T-helper 2 cell treated with Interferon-gamma antibody and Interleukin-4, amounts not matched to agents 5 μg/mL and 100 μg/mL, for 36 hours (primary cell): ENCODE measurements at regions not wholly inside any gene's neighbourhood (a gene's known extent, or its start where the extent isn't known, plus 50 kb on each side); places are given as distances from the start of the nearest gene placed in this dataset.

Experiments used
- DNase-seq: peaks from one replicate; pipeline ENCODE4 v3.0.0; 2021; ENCODE audit warnings: low spot score
- H3K27ac Mint-ChIP-seq: one replicate; pipeline ENCODE4 v1.8.0; 2021; ENCODE audit warnings: mild to moderate bottlenecking, mixed read lengths
- H3K27me3 Mint-ChIP-seq: one replicate; pipeline ENCODE4 v1.8.0; 2021; ENCODE audit warnings: low read depth, mixed read lengths
- H3K36me3 Mint-ChIP-seq: one replicate; pipeline ENCODE4 v1.8.0; 2021; ENCODE audit warnings: low read depth, mixed read lengths
- H3K4me1 Mint-ChIP-seq: one replicate; pipeline ENCODE4 v1.8.0; 2021; ENCODE audit warnings: low read depth, mixed read lengths
- H3K4me3 Mint-ChIP-seq: one replicate; pipeline ENCODE4 v1.8.0; 2022; ENCODE audit warnings: mild to moderate bottlenecking, moderate library complexity, mixed read lengths
- H3K9me3 Mint-ChIP-seq: one replicate; pipeline ENCODE4 v1.8.0; 2021; ENCODE audit warnings: mixed read lengths

DNA sequence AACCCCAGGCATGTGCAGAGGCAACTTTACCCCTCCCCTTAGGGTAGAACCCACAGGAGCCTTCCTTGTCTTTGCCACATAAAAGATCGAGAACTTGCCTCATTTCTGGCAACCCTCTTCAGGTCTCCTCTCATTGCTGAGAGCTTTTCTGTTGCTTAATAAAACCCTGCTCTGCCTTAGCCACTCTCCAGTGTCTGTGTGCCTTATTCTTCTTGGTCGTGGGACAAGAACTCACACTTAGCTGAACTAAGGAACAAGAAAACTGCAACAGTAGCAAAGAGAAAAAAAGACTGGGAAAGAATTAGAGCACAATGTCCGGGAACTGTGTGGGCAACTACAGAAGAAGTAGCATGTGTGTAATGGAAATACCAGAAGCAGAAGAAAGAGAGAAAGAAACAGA lies 56.2 kb upstream of the SMIM21 start:
- H3K9me3 Mint-ChIP-seq: peaks cover 13% of the 10 kb centered on the region
- no peaks in the 10 kb centered on the region for H3K4me1 Mint-ChIP-seq
- no peaks in the 10 kb centered on the region for H3K36me3 Mint-ChIP-seq
- H3K4me3 Mint-ChIP-seq: no peak overlapping the region
- DNase-seq: no peak
- peaks cover 4% of the 10 kb centered on the region for H3K27me3 Mint-ChIP-seq
- H3K27ac Mint-ChIP-seq: no peak overlapping the region

DNA sequence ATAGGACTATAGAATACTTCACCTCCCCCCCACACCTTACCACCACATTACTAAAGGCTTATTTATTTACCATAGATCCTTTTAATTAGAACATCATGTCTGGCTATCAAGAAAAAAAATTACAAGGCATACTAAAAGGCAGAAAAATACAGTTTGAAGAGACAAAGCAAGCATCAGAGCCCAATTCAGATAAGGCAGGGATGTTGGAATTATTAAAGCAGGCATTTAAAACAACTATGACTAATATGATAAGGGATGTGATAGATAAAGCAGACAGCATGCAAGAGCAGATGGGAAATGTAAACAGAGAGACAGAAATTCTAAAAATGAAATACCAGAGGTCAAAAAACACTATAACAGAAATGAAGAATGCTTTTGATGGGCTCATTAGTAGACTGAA lies 55.4 kb upstream of the SMIM21 start:
- Mint-ChIP-seq H3K27ac (no peak overlapping the region), H3K27me3 (peaks cover 3% of the 10 kb centered on the region), H3K9me3 (peaks cover 13% of the 10 kb centered on the region)

GRCh38 chr18:75480487-75480886 lies 53.0 kb upstream of the SMIM21 start:
- Mint-ChIP-seq H3K4me1 (no peaks in the 10 kb centered on the region), H3K27me3 (peaks cover 4% of the 10 kb centered on the region)

More for the DNA sequence above, 55.4 kb upstream of the SMIM21 start:
- no peak overlapping the region for H3K4me3 Mint-ChIP-seq
- H3K36me3 Mint-ChIP-seq: no peaks in the 10 kb centered on the region
- DNase-seq: no peak
- H3K4me1 Mint-ChIP-seq: no peaks in the 10 kb centered on the region

DNA sequence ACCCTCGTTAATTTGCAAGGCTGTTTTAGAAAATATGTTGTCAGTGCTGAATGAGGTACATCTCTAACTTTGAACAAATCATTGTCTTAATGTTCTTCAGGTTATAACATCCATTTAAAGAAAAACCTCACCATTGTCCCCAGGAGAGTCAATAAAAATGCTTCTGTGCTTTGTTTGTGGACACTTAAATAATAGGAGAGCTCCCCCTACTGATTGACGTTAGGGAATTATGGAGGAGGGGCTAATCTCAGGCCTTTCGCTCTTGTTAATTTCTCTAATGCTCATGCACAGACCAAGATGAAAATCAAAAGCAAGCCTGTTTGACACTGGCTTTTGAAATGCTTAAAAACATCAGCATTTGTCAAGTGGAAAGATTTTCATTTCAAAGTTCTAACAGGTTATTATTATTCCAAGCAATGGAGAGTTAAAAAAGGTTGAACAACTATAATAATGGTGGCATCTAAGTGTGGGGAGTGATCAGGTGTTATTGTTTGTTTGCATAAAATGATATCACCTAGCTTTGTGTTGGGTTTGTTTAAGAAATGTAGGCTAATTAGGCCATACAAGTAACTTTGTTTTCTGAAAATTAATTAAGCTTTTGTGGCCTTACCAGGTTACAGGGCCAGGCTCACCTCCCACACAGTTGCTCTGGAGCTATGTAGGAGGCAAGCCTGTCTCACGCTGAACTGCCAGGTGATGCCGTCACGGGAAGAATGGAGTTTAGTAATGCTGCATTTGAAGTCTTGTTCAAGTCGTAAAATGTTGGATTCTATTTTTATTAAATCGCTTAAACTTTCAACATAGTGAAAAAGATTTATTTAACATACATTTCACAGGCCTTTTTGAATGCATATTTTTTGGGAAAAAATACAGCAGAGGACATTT lies 51.7 kb upstream of the SMIM21 start:
- no peak overlapping the region for H3K4me3 Mint-ChIP-seq
- H3K9me3 Mint-ChIP-seq: peaks cover 13% of the 10 kb centered on the region
- no peak for DNase-seq
- H3K36me3 Mint-ChIP-seq: no peaks in the 10 kb centered on the region
- no peak overlapping the region for H3K27ac Mint-ChIP-seq
- H3K27me3 Mint-ChIP-seq: peaks cover 4% of the 10 kb centered on the region
- H3K4me1 Mint-ChIP-seq: no peaks in the 10 kb centered on the region

More at GRCh38 chr18:75480487-75480886, 53.0 kb upstream of the SMIM21 start:
- Mint-ChIP-seq H3K9me3 (peaks cover 13% of the 10 kb centered on the region), H3K4me3 (no peak overlapping the region), H3K36me3 (no peaks in the 10 kb centered on the region), H3K27ac (no peak overlapping the region)
- DNase-seq: no peak

DNA sequence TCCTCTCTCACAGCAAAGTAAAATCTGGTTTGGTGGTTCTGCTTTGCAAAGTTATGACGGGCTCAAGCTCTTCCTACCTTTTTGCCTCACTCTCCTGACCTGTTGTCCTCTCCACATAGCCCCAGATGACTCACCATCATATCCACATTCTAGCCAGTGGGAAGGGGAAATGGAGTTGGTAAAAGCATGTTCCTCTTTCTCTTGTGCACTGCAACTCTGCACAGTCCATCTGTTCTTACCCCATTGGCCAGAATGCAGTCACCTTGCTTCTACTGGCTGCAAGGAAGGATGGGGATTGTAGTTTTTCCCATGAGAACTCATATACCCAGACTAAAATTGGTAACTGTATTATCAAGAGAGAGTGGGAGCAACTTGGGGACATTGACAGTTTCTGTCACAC lies 50.4 kb upstream of the SMIM21 start:
- Mint-ChIP-seq H3K9me3 (peaks cover 4% of the 10 kb centered on the region), H3K4me3 (no peak overlapping the region), H3K36me3 (no peaks in the 10 kb centered on the region), H3K27me3 (peaks cover 2% of the 10 kb centered on the region), H3K27ac (no peak overlapping the region), H3K4me1 (no peaks in the 10 kb centered on the region)
- DNase-seq: no peak
